Activated CD8-positive, alpha-beta T cell treated with anti-CD3 and anti-CD28 coated beads for 36 hours (primary cell): ENCODE measurements at regions not wholly inside any gene's neighbourhood (a gene's known extent, or its start where the extent isn't known, plus 50 kb on each side); places are given as distances from the start of the nearest gene placed in this dataset.

Experiments
- ATAC-seq: fragments of 200-7000 bp; cut with Tn5 transposase; one replicate; pipeline ENCODE4 v1.10.0; 2021; ENCODE audit warnings: mild to moderate bottlenecking, moderate library complexity
- CTCF ChIA-PET: fragments of 350-600 bp; sonication (Branson Sonifier 250); formaldehyde crosslinking; loops from one replicate; lab custom pipeline; 2021; ENCODE audit warnings: antibody characterized with exemption; lab: Charles Lee
- POLR2A ChIA-PET: fragments of 350-600 bp; sonication (Branson Sonifier 250); formaldehyde crosslinking; loops from one replicate; lab custom pipeline; 2021; ENCODE audit warnings: antibody characterized with exemption; lab: Charles Lee
- DNase-seq: peaks from one replicate; pipeline ENCODE4 v3.0.0-alpha.2; 2020
- H3K27ac Mint-ChIP-seq: one replicate; pipeline ENCODE4 v1.8.0; 2021; ENCODE audit warnings: mild to moderate bottlenecking, mixed read lengths
- H3K27me3 Mint-ChIP-seq: one replicate; pipeline ENCODE4 v1.8.0; 2021; ENCODE audit warnings: mixed read lengths
- H3K36me3 Mint-ChIP-seq: one replicate; pipeline ENCODE4 v1.8.0; 2021; ENCODE audit warnings: low read depth, mixed read lengths
- H3K4me1 Mint-ChIP-seq: one replicate; pipeline ENCODE4 v1.8.0; 2021; ENCODE audit warnings: low read depth, mixed read lengths
- H3K4me3 Mint-ChIP-seq: one replicate; pipeline ENCODE4 v1.8.0; 2021; ENCODE audit warnings: mild to moderate bottlenecking, moderate library complexity, mixed read lengths
- H3K9me3 Mint-ChIP-seq: one replicate; pipeline ENCODE4 v1.8.0; 2021; ENCODE audit warnings: mixed read lengths
- CTCF ChIP-seq: fragments of 200-600 bp; IDR thresholded peaks from one replicate; pipeline ENCODE4 v1.8.0; 2022; ENCODE audit warnings: antibody characterized with exemption, mild to moderate bottlenecking
- intact Hi-C: fragments of 100-400 bp; cut with micrococcal nuclease; formaldehyde crosslinking; loops from one replicate; pipeline ENCODE4 v1.10.0; 2022

GRCh38 chr16:85302018-85302847 is 190.0 kb upstream of the CIBAR2 start:
- Mint-ChIP-seq H3K27me3 (no peaks in the 10 kb centered on the region), H3K4me3 (no peak overlapping the region), H3K27ac (no peak overlapping the region), H3K4me1 (peaks cover 28% of the 10 kb centered on the region), H3K36me3 (no peaks in the 10 kb centered on the region), H3K9me3 (no peaks in the 10 kb centered on the region)
- no peak for DNase-seq
- intact Hi-C loops, result no loop called here
- no peak for TF ChIP-seq CTCF
- ATAC-seq, result no peak
- ChIA-PET POLR2A (no interaction called here), CTCF (interaction anchor here (1.0 to 2.6 kb wide), 4 partner anchors 27 to 435 kb away, joined by 3 to 13 read pairs (median 3); no protein-coding TSS in a partner anchor)

- Mint-ChIP-seq H3K4me1 (peaks cover 32% of the 10 kb centered on the region), H3K27ac (no peak overlapping the region), H3K4me3 (peak overlapping the region; percentile 66), H3K27me3 (no peaks in the 10 kb centered on the region), H3K36me3 (no peaks in the 10 kb centered on the region), H3K9me3 (no peaks in the 10 kb centered on the region)
- POLR2A ChIA-PET, result no interaction called here
- no peak for TF ChIP-seq CTCF
- intact Hi-C loops, result no loop called here
- DNase-seq, result no peak
- CTCF ChIA-PET, result interaction anchor here (0.9 to 2.6 kb wide), 5 partner anchors 28 to 435 kb away, joined by 3 to 13 read pairs (median 3); no protein-coding TSS in a partner anchor
- ATAC-seq, result no peak
Observed at GRCh38 chr16:85302848-85303353, 190.6 kb upstream of the CIBAR2 start.

GRCh38 chr16:85303354-85303883 is 191.1 kb upstream of the CIBAR2 start:
- ChIA-PET CTCF (interaction anchor here (0.6 to 2.6 kb wide), 6 partner anchors 27 to 434 kb away, joined by 3 to 13 read pairs (median 4); no protein-coding TSS in a partner anchor), POLR2A (no interaction called here)
- DNase-seq (peak; percentile 85), ATAC-seq (peak; percentile 67)
- Mint-ChIP-seq H3K27me3 (no peaks in the 10 kb centered on the region), H3K9me3 (no peaks in the 10 kb centered on the region), H3K36me3 (no peaks in the 10 kb centered on the region), H3K27ac (no peak overlapping the region), H3K4me3 (peak overlapping the region; percentile 66), H3K4me1 (peaks cover 36% of the 10 kb centered on the region)
- TF ChIP-seq CTCF, result peak; percentile 94
- intact Hi-C loops, result no loop called here

GRCh38 chr16:85304337-85304736 is 192.1 kb upstream of the CIBAR2 start:
- no peaks in the 10 kb centered on the region for H3K36me3 Mint-ChIP-seq
- H3K27me3 Mint-ChIP-seq, result no peaks in the 10 kb centered on the region
- H3K27ac Mint-ChIP-seq, result no peak overlapping the region
- ATAC-seq, result no peak
- intact Hi-C loops, result no loop called here
- H3K4me3 Mint-ChIP-seq, result peak overlapping the region; percentile 66
- CTCF ChIA-PET, result interaction anchor here (0.8 to 2.6 kb wide), 7 partner anchors 10 to 311 kb away, joined by 3 to 13 read pairs (median 5); no protein-coding TSS in a partner anchor
- H3K9me3 Mint-ChIP-seq, result no peaks in the 10 kb centered on the region
- POLR2A ChIA-PET, result no interaction called here
- DNase-seq, result no peak
- H3K4me1 Mint-ChIP-seq, result peaks cover 42% of the 10 kb centered on the region
- TF ChIP-seq CTCF, result no peak
